Pons (tissue), 1 donor: ENCODE measurements at regions not wholly inside any gene's neighbourhood (a gene's known extent, or its start where the extent isn't known, plus 50 kb on each side); places are given as distances from the start of the nearest gene placed in this dataset.

Source experiments
- DNase-seq: peaks from one replicate; pipeline ENCODE4 v3.0.0-alpha.2; 2016; ENCODE audit warnings: low spot score

DNA sequence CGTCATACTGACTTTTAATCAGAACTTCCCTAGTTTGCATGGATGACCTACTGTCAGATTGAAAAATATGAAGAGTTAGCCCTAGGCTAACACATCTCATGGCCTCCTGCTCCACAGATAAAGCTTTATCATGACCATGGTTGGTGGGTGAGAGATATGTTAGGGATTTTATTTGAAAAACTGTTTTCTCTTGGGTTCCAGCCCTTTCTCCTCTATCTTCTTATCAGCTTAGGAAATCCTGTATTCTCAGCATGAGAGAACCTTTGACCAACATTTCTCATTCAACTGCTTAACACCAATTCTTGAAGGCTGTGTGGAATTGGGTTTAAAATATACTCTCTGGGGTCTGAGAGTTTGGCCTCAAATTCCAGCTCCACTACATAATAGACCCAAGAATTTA, 1407.0 kb upstream of the CELF4 start:
- no peak for DNase-seq

DNA sequence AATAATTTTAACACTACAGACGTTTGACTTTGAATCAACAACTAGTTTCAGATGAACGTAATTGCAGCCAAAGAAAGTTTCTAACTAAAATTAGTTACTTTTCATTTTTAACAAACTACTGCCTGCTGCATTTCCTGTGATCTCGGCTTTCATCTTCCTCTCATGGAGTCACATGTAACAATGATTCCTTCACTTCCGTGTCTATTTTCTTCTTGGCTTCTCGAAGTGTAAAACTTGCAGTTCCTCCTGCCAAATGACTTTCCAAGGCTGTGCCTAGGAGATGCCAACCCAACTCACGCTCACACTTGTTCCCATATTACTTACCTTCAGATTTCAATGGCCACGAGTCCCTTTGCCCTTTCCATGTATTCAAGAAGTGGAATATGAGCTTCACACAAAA, 1406.3 kb upstream of the CELF4 start:
- no peak for DNase-seq

DNA sequence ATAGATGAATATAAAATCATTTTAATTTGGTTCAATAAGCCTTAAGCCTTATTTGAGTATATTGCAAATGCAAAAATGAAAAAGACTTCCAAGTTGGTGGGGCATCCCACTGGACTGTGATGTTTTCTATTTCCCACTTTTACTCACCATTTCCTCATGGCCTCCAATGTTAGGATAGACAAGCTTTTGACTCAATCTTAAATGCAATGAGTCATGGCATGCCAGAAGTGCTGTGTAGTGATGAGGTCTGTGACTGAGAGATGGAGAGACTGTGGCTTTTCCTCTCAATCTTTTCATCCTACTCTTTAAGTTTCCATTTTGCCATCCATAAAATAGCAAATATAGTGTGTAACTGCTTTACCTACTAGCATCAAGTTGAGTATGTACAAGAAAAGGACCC, 1401.2 kb upstream of the CELF4 start:
- no peak for DNase-seq

DNA sequence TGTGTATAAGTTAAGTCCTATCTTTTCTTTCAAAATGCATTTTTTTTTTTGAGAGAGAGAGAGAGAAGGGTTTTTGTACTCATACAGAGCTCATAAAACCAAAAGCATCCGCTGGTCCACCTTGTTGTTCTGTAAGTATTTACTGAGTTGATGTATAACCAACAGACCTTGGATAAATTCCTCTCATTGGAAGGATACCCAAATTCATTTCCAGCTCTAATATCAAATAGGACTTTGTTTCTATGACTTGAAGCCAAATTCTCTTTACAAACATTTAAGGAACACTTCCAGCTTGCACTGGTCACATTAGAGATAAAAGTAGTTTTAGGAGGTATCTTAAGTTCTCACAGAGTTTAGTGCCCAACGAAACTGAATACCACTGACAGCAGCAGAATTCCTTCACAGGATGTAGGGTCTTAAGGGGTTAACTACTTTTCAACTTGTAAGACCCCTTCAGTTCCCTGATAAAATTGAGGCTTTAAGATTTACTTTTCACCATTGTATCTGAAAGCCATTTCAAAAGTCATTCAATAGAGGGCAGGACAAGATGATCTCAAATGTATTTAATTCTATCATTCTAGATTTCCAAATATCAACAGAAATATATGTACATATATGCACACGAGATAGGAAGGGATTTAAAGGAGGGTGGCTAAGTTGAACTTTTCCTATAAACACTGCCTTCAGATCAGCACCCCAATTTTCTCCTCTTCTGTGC, 1398.5 kb upstream of the CELF4 start:
- no peak for DNase-seq

DNA sequence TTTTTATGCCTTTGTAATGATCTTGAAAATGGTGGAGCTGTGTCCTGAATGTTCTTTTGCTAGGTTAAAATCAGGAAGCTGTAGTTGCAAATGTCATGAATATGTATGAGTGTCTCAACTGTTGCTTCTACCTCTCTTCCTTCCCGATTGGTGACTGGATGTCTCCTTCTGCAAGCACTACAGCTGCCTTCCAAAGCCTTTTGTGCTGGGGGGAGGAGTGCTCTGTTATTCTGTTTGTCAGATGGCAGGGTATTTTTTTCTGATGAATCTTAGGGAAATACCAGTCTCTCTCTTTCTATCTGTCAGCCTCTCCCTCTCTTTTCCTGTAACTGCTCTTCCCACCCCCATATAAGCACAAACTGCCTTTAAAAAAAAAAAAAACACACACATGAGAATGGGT, 1396.3 kb upstream of the CELF4 start:
- no peak for DNase-seq

DNA sequence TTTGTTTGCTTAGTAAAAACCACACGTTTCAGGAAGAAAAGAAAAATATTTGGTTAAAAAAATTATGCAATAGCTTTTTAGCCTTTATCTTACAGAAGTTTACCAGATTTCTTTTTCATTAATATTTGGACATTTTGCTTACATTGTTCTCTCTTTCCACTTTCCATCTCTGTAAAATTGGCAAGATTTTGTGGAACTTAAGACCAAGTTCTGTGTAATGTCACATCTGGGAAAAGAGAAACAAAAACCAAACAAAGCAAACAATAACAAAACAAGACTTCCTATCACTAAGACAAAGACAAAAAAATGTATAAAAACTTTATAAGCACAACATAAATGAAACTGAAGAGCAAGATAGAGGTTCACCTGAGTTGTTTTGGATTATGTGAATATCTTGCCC, 1392.1 kb upstream of the CELF4 start:
- DNase-seq, result no peak

DNA sequence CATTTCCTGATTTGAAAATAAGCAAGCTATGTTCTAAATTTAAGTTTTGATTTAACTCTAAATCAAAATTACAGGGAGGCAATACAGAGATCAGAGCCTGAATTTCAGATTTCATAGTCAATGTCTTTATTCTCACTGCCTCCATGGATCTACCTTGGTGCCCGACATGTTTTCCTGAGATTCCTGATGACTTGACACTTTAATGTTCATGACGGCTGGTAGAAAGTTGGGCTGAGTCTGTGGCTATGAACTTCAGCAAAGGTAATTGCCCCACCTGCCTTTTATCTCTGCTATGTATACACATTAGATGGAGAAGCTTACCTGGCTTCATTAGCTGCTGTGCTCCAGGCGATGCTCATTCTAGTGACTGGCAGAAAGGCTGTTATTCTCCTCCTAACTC, 1390.5 kb upstream of the CELF4 start:
- no peak for DNase-seq

DNA sequence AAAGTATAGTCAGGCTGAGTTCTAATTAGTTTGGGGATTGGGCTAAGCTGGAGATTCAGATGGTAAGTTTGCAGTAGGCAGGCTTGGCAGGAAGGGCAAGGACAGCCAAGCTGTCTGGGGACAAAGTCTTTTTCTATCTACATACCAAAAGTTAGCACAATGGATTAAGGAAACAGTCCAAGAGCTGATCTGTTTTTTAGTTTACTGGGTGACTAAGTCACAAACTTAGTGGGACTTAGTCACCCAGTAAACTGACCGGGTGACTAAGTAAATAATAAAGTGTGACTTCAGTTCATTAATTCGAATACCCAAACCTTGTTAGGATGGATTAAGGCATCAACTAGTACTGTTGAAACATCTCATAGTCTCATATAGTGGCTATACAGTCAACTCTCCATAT, 1386.0 kb upstream of the CELF4 start:
- DNase-seq, result no peak

DNA sequence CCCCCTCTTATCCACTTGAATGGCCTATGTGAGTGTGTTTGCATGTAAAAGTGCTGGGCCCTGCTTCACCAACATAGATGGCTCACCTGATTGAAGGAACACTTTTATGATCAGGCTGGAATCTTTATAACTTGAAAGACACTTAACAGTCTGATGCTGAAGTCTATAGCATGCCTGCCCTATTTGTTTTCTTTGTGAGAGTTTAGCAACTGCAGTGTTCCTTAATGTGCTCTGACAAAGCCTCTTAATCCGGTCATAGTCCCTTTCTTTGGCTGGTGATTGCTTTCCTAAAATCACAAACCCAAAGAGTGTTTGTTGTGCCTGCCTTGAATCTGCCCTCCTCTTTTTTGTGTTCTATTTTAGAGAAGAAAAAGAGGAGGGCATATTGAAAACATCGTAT, 1382.8 kb upstream of the CELF4 start:
- DNase-seq, result no peak

DNA sequence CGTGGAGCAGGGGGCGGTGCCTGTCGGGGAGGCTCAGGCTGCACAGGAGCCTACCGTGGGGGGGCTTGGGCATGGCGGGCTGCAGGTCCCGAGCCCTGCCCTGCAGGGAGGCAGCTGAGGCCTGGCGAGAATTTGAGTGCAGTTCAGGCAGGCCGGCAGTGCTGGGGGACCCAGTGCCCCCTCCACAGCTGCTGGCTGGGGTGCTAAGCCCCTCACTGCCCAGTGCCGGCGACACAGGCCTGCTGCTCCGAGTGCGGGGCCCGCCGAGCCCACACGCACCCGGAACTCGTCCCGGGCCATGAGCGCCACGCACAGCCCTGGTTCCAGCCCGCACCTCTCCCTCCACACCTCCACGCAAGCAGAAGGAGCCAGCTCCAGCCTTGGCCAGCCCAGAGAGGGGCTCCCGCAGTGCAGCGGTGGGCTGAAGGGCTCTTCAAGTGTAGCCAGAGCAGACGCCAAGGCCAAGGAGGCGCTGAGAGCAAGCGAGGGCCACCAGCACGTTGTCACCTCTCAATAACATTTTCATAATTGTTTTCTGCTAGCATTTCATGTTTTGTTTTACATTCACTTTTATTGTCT, 1378.9 kb upstream of the CELF4 start:
- DNase-seq, result no peak

DNA sequence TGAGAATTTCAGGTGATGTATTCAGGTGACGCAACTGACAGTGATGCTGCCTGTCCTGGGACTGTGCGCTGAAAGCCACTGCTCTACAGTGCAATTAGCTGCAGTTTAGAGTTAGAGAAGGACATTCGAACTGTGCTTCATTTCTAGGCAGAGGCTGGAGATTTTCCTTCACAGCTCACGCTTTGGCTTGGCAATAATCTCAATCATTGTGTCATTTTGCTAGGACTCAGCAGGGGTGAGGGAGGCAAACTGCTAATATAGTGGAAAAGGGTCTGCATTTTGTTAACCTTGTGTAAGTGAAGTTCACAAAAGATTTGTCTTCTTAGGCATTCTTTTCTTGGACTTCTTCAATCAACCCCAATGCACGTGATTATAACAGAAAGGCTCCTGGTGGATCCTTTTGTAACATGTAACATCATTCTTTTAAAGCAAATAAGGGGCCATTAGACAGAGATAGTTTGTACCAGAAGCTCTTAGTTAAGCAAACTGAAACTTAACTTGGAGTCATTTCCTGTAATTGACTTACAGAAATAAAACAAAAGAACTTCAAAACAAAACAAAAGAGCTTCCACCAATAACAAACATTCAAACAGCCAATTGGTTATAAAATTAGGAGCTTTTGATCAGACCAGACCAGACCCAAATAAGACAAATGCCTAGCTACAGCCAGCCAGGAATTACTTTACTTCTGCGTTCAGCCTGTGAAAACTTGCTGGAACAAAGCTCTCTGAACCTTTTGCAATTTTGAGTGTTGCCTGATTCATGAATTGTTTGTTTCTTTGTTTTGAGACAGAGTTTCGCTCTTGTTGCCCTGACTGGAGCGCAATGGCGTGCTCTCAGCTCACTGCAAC, 1376.3 kb upstream of the CELF4 start:
- DNase-seq, result no peak

DNA sequence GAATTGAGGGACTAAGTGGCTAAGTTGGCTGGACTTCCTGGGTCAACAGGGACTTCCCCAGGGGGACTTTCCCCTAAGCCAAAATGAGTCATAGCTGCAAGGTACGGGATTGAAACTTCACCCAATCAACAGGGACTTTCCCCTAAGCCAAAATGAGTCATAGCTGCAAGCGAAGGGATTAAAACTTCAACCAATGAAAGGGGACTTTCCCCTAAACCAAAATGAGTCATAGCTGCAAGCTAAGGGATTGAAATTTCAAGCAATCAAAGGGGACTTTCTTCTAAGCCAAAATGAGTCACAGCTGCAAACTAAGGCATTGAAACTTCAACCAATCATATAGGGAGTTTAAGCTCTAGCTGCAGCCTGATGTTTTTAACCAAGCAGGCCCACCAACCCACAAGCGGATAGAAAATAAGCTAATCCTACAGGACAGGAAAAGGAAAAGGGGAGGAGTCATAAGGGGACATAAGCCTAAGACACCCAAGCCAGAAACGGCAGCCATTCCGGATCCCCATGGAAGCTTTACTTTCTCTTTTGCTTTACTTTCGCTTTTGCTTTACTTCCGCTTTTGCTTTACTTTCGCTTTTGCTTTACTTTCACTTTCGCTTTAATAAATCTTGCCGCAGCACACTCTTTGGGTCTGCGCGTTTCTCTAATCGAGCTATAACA, 1375.4 kb upstream of the CELF4 start:
- DNase-seq, result no peak

DNA sequence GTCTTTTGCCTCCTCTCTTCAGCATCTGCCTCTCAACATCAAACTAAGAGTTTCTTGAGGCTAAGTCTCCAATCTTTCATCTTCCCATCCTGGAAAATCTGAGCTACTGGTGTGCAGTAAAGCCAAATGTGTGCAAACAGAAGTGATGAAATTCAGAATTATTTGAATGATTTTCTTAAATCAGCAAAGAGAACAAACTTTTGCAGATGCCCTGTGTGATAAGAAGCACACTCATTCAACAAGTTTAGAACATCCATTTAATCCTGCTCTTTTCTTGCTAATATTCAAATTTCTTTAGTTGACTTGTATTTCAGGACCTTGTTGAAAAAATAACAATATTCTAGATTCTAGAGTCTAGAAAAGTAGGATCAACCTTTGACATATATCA, 1374.9 kb upstream of the CELF4 start:
- no peak for DNase-seq

DNA sequence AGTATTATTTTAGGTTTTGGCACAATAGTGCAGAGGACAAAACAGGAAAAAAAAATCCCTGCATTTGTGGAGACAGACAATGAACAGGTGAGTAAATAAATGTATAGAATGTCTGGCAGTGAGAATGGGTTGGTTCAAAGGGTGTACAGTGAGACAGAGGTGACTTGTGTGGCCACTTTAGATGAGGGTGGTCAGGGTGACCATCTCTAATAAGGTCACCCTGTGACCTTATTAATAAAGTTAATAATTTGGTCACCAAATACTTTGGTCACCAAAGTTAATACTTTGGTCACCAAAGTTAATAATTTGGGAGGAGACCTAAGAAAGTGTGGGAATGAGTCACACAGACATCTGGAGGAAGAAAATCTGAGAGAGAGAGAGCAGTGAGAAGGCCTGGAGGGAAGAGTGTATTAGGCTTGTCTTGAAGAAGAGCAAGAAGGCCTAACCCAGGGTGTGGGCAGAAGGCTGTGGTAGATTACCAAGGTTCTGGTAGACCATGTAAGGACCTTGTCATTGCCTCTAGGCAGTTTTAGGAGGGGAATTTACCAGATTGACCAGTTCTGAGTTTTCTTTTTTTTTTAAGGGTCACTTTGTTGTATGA, 1368.4 kb upstream of the CELF4 start:
- no peak for DNase-seq

DNA sequence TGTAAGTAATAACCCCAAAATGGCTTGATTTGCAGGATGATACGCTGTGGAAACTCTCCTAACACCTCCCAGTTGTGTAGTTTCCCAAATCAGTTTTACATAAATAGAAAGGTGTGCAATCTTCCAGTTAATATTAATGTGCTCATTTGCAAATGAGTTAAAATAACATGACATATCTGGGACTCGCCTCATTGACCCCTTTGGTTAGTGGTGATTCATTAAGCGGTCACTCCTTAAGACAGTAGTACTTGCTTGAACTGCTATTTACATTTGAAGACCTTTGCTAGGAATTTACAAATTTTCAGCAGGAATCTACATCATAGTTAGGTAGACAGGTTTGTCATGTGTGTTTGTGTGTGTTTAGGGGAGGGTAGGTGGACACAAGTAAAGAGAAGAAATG, 1367.7 kb upstream of the CELF4 start:
- DNase-seq, result no peak

DNA sequence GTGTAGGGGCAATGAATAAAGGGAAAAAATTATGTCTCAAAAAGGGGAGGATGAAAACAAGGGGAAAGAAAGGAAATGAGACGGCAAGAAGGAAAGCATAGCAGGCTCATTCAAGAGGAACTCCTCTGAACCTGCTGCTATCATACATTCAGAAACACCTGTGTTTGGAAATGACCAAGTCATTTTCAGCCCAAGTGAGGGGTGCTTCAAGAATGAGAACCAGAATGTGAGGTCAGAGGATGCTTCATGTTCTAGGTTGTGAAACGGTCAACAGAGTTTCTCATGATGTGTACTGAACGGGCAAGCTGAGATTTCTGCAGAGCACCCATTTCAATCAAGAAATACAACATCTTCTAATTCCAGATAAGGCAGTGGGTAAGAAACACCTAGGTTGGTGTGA, 1367.2 kb upstream of the CELF4 start:
- DNase-seq, result no peak

DNA sequence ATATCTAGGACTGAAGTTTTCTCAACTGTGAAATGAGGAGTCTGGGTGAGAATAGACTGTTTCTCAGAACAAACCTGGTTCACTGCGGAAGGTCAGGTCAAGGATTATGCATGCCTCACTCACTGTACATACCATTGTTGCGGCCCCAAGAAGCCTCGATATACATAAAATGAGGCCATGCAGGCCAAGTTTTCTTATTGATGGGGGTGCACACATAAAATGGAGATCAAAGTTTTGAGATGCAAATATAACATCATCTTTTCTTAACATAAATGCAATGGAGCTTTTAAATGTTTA, 1366.1 kb upstream of the CELF4 start:
- no peak for DNase-seq

DNA sequence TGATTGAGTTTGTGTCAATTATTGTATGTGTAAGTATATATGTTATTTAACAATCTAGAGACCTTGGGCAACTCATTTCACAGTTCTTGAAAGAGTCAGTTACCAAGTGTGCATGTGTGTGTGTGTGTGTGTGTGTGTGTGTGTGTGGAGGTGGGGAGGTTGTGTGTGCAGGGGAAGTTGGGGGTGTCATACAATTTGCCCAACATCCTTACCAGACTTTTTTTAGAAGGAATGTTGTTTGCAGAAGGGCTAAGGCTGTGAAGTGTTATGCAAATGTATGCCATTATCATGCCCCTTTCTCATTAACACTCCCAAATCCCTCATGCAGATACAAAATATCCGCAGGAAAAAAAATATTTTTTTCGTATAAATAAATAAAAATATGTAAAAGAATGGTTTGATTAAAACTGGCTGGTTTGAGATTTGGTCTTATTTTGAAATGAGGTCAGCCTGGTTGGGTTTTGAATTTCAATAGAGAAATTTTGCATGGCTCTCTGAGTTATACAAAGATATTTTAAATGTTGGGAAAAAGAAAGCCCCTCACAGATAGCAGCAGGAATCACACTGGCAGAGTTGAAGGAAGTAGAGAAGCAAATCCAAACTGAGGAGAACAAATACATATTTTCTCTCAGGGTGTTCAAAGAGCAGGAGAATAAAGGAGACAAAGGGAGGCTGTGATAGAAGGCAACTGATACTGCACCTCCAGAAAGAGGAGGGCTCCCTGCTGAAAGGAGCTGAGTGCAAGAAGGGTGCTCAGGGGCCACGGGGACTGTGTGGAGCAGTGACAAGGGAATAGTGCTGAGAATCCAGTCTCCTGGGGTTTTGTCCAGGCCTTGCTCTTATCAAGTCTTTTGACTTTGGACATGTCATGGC, 1365.5 kb upstream of the CELF4 start:
- DNase-seq, result no peak

DNA sequence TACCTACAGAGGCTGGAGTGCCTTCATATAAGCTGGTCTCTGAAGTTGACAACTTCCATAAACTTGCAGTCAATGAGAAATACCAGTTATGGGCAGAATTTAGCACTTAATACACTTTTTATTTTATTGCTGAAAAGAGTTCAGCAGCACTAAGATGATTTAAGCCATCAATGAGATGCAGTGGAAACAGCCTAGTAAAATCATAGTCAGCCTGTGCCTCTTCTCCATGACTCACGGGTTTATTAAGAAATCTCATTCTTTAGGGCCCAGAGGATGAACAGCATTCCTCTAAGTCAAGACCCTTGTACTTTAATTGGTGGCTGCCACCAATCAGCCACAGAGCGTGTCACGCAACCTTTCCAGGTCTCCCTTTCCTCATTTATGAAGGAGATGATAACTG, 1357.9 kb upstream of the CELF4 start:
- no peak for DNase-seq

DNA sequence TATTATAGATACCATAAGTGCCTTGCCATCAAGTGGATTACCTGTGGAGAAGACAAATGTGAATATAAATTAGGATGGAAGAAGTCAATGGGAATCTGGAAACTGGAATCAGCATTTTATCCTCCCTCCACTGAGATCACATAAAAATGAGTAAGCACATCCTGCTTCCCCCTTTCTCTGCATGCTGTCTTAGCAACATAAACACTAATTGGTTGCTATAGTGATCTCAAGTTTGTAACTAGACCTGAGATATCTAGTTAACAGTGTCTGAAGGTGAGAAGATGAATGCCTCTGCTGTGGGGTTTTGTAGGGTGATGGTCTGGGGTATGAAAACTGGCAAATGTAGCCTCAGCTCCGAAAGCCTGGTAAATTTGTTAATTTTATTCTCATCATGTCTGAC, 1357.5 kb upstream of the CELF4 start:
- DNase-seq, result no peak

DNA sequence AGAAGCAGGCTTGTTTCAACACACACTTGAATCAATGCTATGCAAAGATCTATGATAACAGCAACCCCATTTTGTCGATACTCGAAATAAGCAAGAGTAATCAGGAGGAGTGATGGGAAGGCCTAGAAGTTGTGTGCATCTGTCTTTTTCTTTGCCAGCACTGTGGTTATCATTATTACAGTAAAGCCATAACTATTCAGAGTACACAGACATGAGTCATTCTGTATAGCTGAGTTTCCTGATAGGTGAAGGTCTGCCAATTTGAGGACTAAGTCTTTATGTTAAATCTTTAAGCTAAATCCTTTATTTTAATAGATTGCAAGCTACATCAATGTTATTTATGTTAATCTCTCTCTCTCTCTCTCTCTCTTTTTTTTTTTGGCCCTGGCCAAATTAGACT, 1344.4 kb upstream of the CELF4 start:
- no peak for DNase-seq

DNA sequence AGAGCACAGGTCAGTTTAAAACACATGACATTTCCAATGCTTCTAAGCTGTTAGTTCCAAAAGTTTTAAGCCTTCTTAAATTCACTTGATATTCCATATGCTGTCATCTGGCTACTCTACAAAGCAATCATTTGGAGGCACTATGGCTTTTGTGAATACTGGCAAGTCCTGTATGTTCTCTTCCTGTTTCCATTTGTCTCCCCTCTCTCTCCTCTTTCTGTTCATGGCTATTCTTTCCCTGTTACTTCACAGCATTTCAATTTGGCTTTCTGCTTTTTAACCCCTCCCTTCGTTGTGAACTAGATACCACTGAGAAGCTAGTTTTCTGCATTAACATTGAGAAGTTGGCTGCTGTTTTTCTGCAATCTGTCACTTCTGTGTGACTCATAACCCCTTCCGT, 1337.2 kb upstream of the CELF4 start:
- DNase-seq, result no peak
